GM18519 (cell line): ENCODE measurements at regions not wholly inside any gene's neighbourhood (a gene's known extent, or its start where the extent isn't known, plus 50 kb on each side); places are given as distances from the start of the nearest gene placed in this dataset.
"Not testable (repeated sequence)": the region's sequence is repeated elsewhere in the genome, so short reads cannot be mapped to it uniquely, and the experiment has no call there.

Source experiments
- ATAC-seq: cut with Tn5 transposase; IDR thresholded peaks from one replicate; pipeline ENCODE4 v1.9.1; 2021; ENCODE audit warnings: mild to moderate bottlenecking, moderate library complexity; ENCODE audit not compliant: unreplicated experiment, low FRiP score

GRCh38 chr6:23523771-23524170 is 602.2 kb upstream of the NRSN1 start:
- no peak for ATAC-seq

GRCh38 chr6:23524548-23524947 is 601.5 kb upstream of the NRSN1 start:
- no peak for ATAC-seq

- ATAC-seq, result no peak
These were observed 599.5 kb upstream of the NRSN1 start for GRCh38 chr6:23526526-23526925.

GRCh38 chr6:23529902-23530301 is 596.1 kb upstream of the NRSN1 start:
- no peak for ATAC-seq

GRCh38 chr6:23531666-23532065 is 594.3 kb upstream of the NRSN1 start:
- no peak for ATAC-seq

GRCh38 chr6:23532227-23532626 is 593.8 kb upstream of the NRSN1 start:
- no peak for ATAC-seq

GRCh38 chr6:23533311-23533710 is 592.7 kb upstream of the NRSN1 start:
- ATAC-seq, result no peak

GRCh38 chr6:23533944-23534343 is 592.1 kb upstream of the NRSN1 start:
- ATAC-seq, result no peak

- no peak for ATAC-seq
These were observed 591.7 kb upstream of the NRSN1 start for GRCh38 chr6:23534351-23534750.

- ATAC-seq, result no peak
These were observed 590.9 kb upstream of the NRSN1 start for GRCh38 chr6:23535101-23535500.

GRCh38 chr6:23537828-23538227 is 588.2 kb upstream of the NRSN1 start:
- ATAC-seq, result no peak

GRCh38 chr6:23547851-23548250 is 578.2 kb upstream of the NRSN1 start:
- no peak for ATAC-seq

- ATAC-seq, result not testable (repeated sequence)
These were observed 571.1 kb upstream of the NRSN1 start for GRCh38 chr6:23554953-23555352.

GRCh38 chr6:23559587-23560343 is 566.2 kb upstream of the NRSN1 start:
- no peak for ATAC-seq

- ATAC-seq, result no peak
These were observed 564.3 kb upstream of the NRSN1 start for GRCh38 chr6:23561732-23562131.

- no peak for ATAC-seq
These were observed 563.5 kb upstream of the NRSN1 start for GRCh38 chr6:23562554-23562953.

GRCh38 chr6:23563323-23563722 is 562.7 kb upstream of the NRSN1 start:
- no peak for ATAC-seq

- no peak for ATAC-seq
These were observed 559.6 kb upstream of the NRSN1 start for GRCh38 chr6:23566418-23566817.

- no peak for ATAC-seq
These were observed 557.7 kb upstream of the NRSN1 start for GRCh38 chr6:23568292-23568691.

- ATAC-seq, result no peak
These were observed 541.8 kb upstream of the NRSN1 start for GRCh38 chr6:23584134-23584763.

- ATAC-seq, result no peak
These were observed 538.4 kb upstream of the NRSN1 start for GRCh38 chr6:23587582-23587981.

- ATAC-seq, result no peak
These were observed 536.2 kb upstream of the NRSN1 start for GRCh38 chr6:23589811-23590210.
